GM23338 (cell line): ENCODE measurements at regions not wholly inside any gene's neighbourhood (a gene's known extent, or its start where the extent isn't known, plus 50 kb on each side); places are given as distances from the start of the nearest gene placed in this dataset.

Experiments
- ATAC-seq: fragments of 200-7000 bp; cut with Tn5 transposase; 3 replicates; pipeline ENCODE4 v1.9.1; 2020
- DNase-seq: peaks from one replicate; pipeline ENCODE4 v3.0.0-alpha.2; 2015; ENCODE audit warnings: low spot score
- H2AFZ ChIP-seq: fragments of 200-600 bp; sonication (generic); 2 replicates; pipeline ENCODE4 v1.8.0; 2016; ENCODE audit warnings: antibody characterized with exemption, mild to moderate bottlenecking, moderate library complexity
- H3F3A ChIP-seq: fragments of 200-600 bp; sonication (generic); replicated peaks from 2 replicates; pipeline ENCODE4 v1.8.0; 2017; ENCODE audit warnings: antibody characterized with exemption, mixed run types, low read depth
- H3K27ac ChIP-seq: fragments of 200-600 bp; sonication (generic); 2 replicates; pipeline ENCODE4 v1.6.1; 2016; ENCODE audit warnings: low read depth
- H3K27me3 ChIP-seq: fragments of 200-600 bp; sonication (generic); 2 replicates; pipeline ENCODE4 v1.8.0; 2016; ENCODE audit warnings: mild to moderate bottlenecking, mixed run types, moderate library complexity; ENCODE audit not compliant: insufficient read depth
- H3K36me3 ChIP-seq: fragments of 200-600 bp; sonication (generic); 2 replicates; pipeline ENCODE4 v1.8.0; 2016; ENCODE audit warnings: mild to moderate bottlenecking; ENCODE audit not compliant: insufficient read depth
- H3K4me1 ChIP-seq: fragments of 200-600 bp; sonication (generic); 2 replicates; pipeline ENCODE4 v1.8.0; 2016; ENCODE audit warnings: mild to moderate bottlenecking, moderate library complexity; ENCODE audit not compliant: insufficient read depth
- H3K4me2 ChIP-seq: fragments of 200-600 bp; sonication (generic); 2 replicates; pipeline ENCODE4 v1.7.1; 2017; ENCODE audit warnings: mixed run types
- H3K4me3 ChIP-seq: fragments of 200-600 bp; sonication (generic); 2 replicates; pipeline ENCODE4 v1.6.1; 2016; ENCODE audit warnings: mixed run types
- H3K79me2 ChIP-seq: fragments of 200-600 bp; sonication (generic); replicated peaks from 2 replicates; pipeline ENCODE4 v1.8.0; 2017; ENCODE audit warnings: mild to moderate bottlenecking; ENCODE audit not compliant: insufficient read depth
- H3K9me2 ChIP-seq: fragments of 200-600 bp; sonication (generic); 2 replicates; pipeline ENCODE4 v1.8.0; 2017; ENCODE audit not compliant: insufficient read depth
- H4K20me1 ChIP-seq: fragments of 200-600 bp; sonication (generic); replicated peaks from 2 replicates; pipeline ENCODE4 v1.8.0; 2017; ENCODE audit warnings: mild to moderate bottlenecking; ENCODE audit not compliant: insufficient read depth
- H3K27ac Mint-ChIP-seq: 2 replicates; pipeline ENCODE4 v1.8.0; 2020; ENCODE audit warnings: inconsistent platforms, mild to moderate bottlenecking, moderate library complexity, mixed read lengths
- H3K27me3 Mint-ChIP-seq: 3 replicates; pipeline ENCODE4 v1.8.0; 2022; ENCODE audit warnings: low read depth, mild to moderate bottlenecking, moderate library complexity, mixed read lengths, inconsistent platforms; ENCODE audit not compliant: insufficient read depth, poor library complexity
- H3K36me3 Mint-ChIP-seq: 3 replicates; pipeline ENCODE4 v1.8.0; 2021; ENCODE audit warnings: low read depth, mild to moderate bottlenecking, inconsistent platforms, moderate library complexity, mixed read lengths
- H3K4me1 Mint-ChIP-seq: 3 replicates; pipeline ENCODE4 v1.8.0; 2020; ENCODE audit warnings: mild to moderate bottlenecking, inconsistent platforms, mixed read lengths
- H3K4me3 Mint-ChIP-seq: 3 replicates; pipeline ENCODE4 v1.8.0; 2021; ENCODE audit warnings: moderate library complexity, mild to moderate bottlenecking, inconsistent platforms, mixed read lengths
- H3K9me3 Mint-ChIP-seq: 3 replicates; pipeline ENCODE4 v1.8.0; 2020; ENCODE audit warnings: moderate library complexity, mild to moderate bottlenecking, inconsistent platforms, mixed read lengths
- CREB1 ChIP-seq: fragments of 250-450 bp; sonication (Bioruptor Pico); IDR thresholded peaks from 2 replicates; pipeline ENCODE4 v1.5.0; 2020; ENCODE audit warnings: low read depth, mild to moderate bottlenecking, moderate library complexity
- EZH2 ChIP-seq: fragments of 200-600 bp; sonication (generic); IDR thresholded peaks from one replicate; pipeline ENCODE4 v1.8.0; 2017; ENCODE audit warnings: antibody characterized with exemption, mild to moderate bottlenecking, low read depth; ENCODE audit not compliant: unreplicated experiment
- EZH2phosphoT487 ChIP-seq: fragments of 200-600 bp; sonication (generic); IDR thresholded peaks from one replicate; pipeline ENCODE4 v1.8.1; 2018; ENCODE audit warnings: antibody characterized with exemption; ENCODE audit not compliant: unreplicated experiment
- JUNB ChIP-seq: IDR thresholded peaks from one replicate; pipeline ENCODE4 v1.6.1; 2016; ENCODE audit warnings: antibody characterized with exemption; ENCODE audit not compliant: unreplicated experiment
- POLR2AphosphoS5 ChIP-seq: IDR thresholded peaks from 2 replicates; pipeline ENCODE4 v1.6.1; 2016; ENCODE audit warnings: antibody characterized with exemption, low read depth
- ZNF114 ChIP-seq: fragments of 250-450 bp; sonication (Bioruptor Pico); IDR thresholded peaks from 2 replicates; pipeline ENCODE4 v1.5.0; 2020; ENCODE audit warnings: mild to moderate bottlenecking, moderate library complexity
- ZNF331 ChIP-seq: fragments of 250-450 bp; sonication (Bioruptor Pico); IDR thresholded peaks from 2 replicates; pipeline ENCODE4 v1.5.0; 2020; ENCODE audit warnings: low read depth, mild to moderate bottlenecking, moderate library complexity
- TF ChIP-seq, protein P1 (sequence below): IDR thresholded peaks from one replicate; pipeline ENCODE4 v1.6.1; 2018; ENCODE audit warnings: antibody characterized with exemption; ENCODE audit not compliant: unreplicated experiment
- TF ChIP-seq, protein P2 (sequence below): fragments of 250-450 bp; sonication (Bioruptor Pico); IDR thresholded peaks from 2 replicates; pipeline ENCODE4 v1.5.0; 2020; ENCODE audit warnings: mild to moderate bottlenecking, moderate library complexity

DNA sequence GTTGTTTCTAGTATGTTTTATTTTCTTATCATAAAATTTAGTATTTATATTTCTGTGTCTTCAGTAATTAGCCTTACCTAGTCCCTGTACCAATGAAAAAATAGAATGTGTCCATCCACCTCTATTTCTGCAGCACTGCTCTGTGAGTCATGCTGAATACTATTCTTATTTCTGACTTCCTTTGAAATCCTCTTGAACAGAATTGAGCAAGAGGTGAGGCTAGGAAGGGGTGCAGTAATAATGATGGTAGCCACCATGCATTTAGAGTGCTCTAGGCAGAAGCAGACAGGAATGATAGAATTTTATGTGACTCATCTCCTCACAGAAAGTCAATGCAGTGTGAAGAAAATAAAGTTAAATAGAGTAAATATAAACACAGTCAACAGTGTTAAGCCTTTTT lies 60.0 kb downstream of the OR10A6 start:
- no peak overlapping the region for H2AFZ ChIP-seq
- no peak for ATAC-seq
- H3K4me2 ChIP-seq, result no peak overlapping the region
- 0 out of 2 replicates have a peak, but pooled peaks cover 3% of the 10 kb centered on the region for H3K4me1 ChIP-seq
- H3K27me3 ChIP-seq, result no peaks in the 10 kb centered on the region
- H3K4me1 Mint-ChIP-seq, result no peaks in the 10 kb centered on the region
- H3K4me3 Mint-ChIP-seq, result no peak overlapping the region
- no peak overlapping the region for H3K4me3 ChIP-seq
- H3K36me3 Mint-ChIP-seq, result peaks cover 2% of the 10 kb centered on the region; the same call in 1 of the 3 replicates
- no peaks in the 10 kb centered on the region for H4K20me1 ChIP-seq
- no peaks in the 10 kb centered on the region for H3K79me2 ChIP-seq
- H3K27me3 Mint-ChIP-seq, result no peaks in the 10 kb centered on the region
- TF ChIP-seq JUNB (no peak), EZH2phosphoT487 (no peak), CREB1 (CRISPR knock-in tag) (no peak), EZH2 (no peak), POLR2AphosphoS5 (no peak), ZNF114 (CRISPR knock-in tag) (no peak), ZNF331 (CRISPR knock-in tag) (no peak)
- TF ChIP-seq, protein P1, sequence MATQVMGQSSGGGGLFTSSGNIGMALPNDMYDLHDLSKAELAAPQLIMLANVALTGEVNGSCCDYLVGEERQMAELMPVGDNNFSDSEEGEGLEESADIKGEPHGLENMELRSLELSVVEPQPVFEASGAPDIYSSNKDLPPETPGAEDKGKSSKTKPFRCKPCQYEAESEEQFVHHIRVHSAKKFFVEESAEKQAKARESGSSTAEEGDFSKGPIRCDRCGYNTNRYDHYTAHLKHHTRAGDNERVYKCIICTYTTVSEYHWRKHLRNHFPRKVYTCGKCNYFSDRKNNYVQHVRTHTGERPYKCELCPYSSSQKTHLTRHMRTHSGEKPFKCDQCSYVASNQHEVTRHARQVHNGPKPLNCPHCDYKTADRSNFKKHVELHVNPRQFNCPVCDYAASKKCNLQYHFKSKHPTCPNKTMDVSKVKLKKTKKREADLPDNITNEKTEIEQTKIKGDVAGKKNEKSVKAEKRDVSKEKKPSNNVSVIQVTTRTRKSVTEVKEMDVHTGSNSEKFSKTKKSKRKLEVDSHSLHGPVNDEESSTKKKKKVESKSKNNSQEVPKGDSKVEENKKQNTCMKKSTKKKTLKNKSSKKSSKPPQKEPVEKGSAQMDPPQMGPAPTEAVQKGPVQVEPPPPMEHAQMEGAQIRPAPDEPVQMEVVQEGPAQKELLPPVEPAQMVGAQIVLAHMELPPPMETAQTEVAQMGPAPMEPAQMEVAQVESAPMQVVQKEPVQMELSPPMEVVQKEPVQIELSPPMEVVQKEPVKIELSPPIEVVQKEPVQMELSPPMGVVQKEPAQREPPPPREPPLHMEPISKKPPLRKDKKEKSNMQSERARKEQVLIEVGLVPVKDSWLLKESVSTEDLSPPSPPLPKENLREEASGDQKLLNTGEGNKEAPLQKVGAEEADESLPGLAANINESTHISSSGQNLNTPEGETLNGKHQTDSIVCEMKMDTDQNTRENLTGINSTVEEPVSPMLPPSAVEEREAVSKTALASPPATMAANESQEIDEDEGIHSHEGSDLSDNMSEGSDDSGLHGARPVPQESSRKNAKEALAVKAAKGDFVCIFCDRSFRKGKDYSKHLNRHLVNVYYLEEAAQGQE, result no peak
- TF ChIP-seq, protein P2, sequence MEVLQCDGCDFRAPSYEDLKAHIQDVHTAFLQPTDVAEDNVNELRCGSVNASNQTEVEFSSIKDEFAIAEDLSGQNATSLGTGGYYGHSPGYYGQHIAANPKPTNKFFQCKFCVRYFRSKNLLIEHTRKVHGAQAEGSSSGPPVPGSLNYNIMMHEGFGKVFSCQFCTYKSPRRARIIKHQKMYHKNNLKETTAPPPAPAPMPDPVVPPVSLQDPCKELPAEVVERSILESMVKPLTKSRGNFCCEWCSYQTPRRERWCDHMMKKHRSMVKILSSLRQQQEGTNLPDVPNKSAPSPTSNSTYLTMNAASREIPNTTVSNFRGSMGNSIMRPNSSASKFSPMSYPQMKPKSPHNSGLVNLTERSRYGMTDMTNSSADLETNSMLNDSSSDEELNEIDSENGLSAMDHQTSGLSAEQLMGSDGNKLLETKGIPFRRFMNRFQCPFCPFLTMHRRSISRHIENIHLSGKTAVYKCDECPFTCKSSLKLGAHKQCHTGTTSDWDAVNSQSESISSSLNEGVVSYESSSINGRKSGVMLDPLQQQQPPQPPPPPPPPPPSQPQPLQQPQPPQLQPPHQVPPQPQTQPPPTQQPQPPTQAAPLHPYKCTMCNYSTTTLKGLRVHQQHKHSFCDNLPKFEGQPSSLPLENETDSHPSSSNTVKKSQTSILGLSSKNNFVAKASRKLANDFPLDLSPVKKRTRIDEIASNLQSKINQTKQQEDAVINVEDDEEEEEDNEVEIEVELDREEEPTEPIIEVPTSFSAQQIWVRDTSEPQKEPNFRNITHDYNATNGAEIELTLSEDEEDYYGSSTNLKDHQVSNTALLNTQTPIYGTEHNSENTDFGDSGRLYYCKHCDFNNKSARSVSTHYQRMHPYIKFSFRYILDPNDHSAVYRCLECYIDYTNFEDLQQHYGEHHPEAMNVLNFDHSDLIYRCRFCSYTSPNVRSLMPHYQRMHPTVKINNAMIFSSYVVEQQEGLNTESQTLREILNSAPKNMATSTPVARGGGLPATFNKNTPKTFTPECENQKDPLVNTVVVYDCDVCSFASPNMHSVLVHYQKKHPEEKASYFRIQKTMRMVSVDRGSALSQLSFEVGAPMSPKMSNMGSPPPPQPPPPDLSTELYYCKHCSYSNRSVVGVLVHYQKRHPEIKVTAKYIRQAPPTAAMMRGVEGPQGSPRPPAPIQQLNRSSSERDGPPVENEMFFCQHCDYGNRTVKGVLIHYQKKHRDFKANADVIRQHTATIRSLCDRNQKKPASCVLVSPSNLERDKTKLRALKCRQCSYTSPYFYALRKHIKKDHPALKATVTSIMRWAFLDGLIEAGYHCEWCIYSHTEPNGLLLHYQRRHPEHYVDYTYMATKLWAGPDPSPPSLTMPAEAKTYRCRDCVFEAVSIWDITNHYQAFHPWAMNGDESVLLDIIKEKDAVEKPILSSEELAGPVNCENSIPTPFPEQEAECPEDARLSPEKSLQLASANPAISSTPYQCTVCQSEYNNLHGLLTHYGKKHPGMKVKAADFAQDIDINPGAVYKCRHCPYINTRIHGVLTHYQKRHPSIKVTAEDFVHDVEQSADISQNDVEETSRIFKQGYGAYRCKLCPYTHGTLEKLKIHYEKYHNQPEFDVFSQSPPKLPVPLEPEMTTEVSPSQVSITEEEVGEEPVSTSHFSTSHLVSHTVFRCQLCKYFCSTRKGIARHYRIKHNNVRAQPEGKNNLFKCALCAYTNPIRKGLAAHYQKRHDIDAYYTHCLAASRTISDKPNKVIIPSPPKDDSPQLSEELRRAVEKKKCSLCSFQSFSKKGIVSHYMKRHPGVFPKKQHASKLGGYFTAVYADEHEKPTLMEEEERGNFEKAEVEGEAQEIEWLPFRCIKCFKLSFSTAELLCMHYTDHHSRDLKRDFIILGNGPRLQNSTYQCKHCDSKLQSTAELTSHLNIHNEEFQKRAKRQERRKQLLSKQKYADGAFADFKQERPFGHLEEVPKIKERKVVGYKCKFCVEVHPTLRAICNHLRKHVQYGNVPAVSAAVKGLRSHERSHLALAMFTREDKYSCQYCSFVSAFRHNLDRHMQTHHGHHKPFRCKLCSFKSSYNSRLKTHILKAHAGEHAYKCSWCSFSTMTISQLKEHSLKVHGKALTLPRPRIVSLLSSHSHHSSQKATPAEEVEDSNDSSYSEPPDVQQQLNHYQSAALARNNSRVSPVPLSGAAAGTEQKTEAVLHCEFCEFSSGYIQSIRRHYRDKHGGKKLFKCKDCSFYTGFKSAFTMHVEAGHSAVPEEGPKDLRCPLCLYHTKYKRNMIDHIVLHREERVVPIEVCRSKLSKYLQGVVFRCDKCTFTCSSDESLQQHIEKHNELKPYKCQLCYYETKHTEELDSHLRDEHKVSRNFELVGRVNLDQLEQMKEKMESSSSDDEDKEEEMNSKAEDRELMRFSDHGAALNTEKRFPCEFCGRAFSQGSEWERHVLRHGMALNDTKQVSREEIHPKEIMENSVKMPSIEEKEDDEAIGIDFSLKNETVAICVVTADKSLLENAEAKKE (CRISPR knock-in tag), result no peak
- no peak overlapping the region for H3K27ac Mint-ChIP-seq
- no peaks in the 10 kb centered on the region for H3F3A ChIP-seq
- H3K9me2 ChIP-seq, result no peaks in the 10 kb centered on the region
- no peak for DNase-seq
- peaks cover 6% of the 10 kb centered on the region; the same call in 2 of the 3 replicates for H3K9me3 Mint-ChIP-seq
- no peak overlapping the region for H3K27ac ChIP-seq
- H3K36me3 ChIP-seq, result no peaks in the 10 kb centered on the region
